Stimulated activated CD4-positive, alpha-beta T cell treated with anti-CD3 and anti-CD28 coated beads, Interleukin-2, amount 100 ng/mL, for 24 hours (primary cell): ENCODE measurements at regions not wholly inside any gene's neighbourhood (a gene's known extent, or its start where the extent isn't known, plus 50 kb on each side); places are given as distances from the start of the nearest gene placed in this dataset.
"Not testable (repeated sequence)": the region's sequence is repeated elsewhere in the genome, so short reads cannot be mapped to it uniquely, and the experiment has no call there.

ENCODE experiments used
- DNase-seq, 2 donors: peaks; one replicate each; pipeline ENCODE4 v3.0.0-alpha.2; 2020

GRCh38 chr4:123682931-123683330 lies 286.3 kb downstream of the SPRY1 start:
- no peak for DNase-seq

DNA sequence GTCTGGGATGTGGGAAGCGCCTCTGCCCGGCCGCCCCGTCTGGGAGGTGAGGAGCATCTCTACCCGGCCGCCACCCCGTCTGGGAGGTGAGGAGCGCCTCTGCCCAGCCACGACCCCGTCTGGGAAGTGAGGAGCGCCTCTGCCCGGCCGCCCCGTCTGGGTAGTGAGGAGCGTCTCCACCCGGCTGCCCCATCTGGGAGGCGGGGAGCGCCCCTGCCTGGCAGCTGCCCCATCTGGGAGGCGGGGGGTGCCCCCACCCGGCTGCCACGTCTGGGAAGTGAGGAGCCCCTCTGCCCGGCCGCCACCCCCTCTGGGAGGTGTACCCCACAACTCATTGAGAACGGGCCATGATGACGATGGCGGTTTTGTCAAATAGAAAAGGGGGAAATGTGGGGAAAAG lies 288.3 kb downstream of the SPRY1 start:
- not testable (repeated sequence) for DNase-seq

GRCh38 chr4:123695531-123695930 lies 298.9 kb downstream of the SPRY1 start:
- not testable (repeated sequence) for DNase-seq

- no peak for DNase-seq
Measured at GRCh38 chr4:123696687-123697086, 300.1 kb downstream of the SPRY1 start.

- DNase-seq: no peak
Measured at GRCh38 chr4:123698556-123698955, 302.0 kb downstream of the SPRY1 start.

- no peak for DNase-seq
Measured at GRCh38 chr4:123699880-123700771, 303.5 kb downstream of the SPRY1 start.

GRCh38 chr4:123701131-123701575 lies 304.6 kb downstream of the SPRY1 start:
- DNase-seq: no peak

DNA sequence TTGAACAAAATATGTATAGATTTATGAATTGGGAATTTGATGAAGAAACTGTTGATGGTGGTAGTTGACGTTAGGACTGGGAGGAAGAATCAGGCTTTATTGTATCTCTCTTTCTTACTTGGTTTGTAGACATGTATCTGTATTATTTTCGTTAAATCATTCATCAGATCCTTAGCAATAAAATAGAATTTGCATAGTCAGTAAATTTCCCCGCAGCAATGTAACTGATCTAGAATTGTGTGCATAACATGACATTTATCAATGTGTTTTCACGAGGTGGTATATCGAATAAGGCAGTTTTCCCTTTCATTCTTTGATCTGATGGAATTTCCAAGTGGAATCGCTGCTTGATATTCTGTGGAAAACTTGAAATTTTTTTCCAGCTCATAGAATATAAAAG lies 308.8 kb downstream of the SPRY1 start:
- no peak for DNase-seq

- DNase-seq: no peak
Measured at GRCh38 chr4:123706973-123707372, 310.4 kb downstream of the SPRY1 start.

- no peak for DNase-seq
Measured at GRCh38 chr4:123708902-123709301, 312.3 kb downstream of the SPRY1 start.

GRCh38 chr4:123709336-123709735 lies 312.7 kb downstream of the SPRY1 start:
- no peak for DNase-seq

GRCh38 chr4:123731035-123731434 lies 334.4 kb downstream of the SPRY1 start:
- no peak for DNase-seq

DNA sequence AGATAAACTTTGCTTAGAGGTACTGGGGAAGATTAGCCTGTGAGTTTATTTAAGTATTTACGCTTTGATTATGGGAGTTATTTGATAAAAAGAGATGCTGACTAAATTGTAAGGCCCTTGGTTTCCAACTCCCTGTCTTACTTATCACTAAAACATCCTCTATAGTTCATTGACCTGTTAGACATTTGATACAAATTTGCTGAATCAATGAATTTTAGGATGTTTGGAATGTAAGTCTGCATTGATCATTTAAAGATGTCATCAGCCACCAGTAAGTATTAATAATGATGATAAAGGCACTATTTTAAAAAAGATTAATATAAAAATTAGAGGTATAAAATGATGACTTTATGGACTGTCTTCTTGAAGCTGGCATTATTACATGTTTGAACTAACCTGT lies 340.6 kb downstream of the SPRY1 start:
- DNase-seq: no peak

DNA sequence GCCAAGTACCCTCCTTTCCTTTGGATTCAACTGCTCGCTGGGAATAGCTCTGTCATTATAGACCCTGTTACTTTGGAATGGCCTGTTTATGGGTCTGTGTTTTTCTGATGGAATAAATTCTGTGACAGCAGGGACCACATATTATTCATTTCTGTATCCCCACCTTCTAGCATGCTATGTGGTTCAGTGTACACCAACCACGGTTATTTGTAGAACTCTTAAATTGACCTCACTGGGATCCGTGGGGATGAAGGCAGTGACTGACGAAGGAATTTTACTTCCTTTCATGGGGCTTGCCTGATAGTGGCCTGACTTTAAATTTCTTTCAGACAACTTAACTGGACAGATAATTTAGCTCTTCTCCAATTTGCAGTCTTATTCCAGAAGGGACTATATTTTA lies 343.2 kb downstream of the SPRY1 start:
- no peak for DNase-seq

DNA sequence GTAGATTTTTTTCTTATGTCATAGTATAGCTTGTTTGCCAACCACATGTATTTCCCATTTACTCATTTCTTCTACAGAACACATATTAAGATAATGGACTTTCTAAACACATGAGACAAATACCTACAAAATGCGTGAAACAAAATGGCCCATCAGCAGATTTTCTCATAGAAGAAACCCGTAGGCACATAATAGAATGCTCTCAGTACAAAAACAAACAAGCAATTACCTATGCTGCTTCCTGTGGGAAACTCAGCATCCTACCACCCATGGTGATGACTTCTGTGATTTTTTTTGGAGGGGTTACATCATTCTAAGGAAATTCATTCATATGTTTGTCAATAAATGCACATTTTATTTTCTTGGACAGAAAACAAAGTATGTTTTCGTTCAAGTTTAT lies 343.6 kb downstream of the SPRY1 start:
- DNase-seq: no peak

DNA sequence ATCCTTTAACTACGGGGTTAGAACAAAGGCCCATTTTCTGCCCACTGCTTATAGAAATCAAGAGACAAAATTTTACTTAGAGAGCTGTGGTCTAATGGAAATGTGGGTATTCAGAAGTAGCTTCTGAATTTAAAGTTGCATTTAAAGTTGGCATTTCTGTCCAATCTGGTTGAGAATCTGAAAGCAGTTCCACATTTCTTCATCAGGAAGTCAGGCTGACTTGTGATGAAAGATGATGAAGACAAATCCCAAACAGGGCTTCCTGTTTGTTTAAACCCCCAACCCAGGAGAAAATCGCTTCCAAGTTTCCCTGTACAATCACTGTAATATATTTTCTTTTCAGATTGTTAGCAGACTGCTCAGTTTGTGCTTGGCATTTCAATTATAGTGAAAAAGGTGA lies 345.3 kb downstream of the SPRY1 start:
- no peak for DNase-seq

DNA sequence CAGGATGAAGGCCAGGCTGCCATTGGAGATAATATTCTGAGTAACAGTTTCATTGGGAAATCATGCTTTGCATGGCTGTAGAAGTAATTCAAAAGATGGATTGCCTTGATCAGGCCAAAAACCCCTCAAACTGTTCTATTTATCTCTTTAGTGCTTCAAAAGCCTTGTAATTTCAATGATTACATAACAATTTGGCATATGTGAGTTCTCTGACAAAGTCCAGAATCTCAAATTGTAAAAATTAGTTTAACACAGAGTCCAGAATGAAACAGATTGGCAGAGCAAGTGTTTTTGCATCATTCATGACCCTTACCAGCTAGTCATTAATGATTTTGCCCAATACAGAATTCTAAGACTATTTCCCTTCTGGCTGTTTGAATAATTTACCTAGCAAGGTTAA lies 347.3 kb downstream of the SPRY1 start:
- no peak for DNase-seq

DNA sequence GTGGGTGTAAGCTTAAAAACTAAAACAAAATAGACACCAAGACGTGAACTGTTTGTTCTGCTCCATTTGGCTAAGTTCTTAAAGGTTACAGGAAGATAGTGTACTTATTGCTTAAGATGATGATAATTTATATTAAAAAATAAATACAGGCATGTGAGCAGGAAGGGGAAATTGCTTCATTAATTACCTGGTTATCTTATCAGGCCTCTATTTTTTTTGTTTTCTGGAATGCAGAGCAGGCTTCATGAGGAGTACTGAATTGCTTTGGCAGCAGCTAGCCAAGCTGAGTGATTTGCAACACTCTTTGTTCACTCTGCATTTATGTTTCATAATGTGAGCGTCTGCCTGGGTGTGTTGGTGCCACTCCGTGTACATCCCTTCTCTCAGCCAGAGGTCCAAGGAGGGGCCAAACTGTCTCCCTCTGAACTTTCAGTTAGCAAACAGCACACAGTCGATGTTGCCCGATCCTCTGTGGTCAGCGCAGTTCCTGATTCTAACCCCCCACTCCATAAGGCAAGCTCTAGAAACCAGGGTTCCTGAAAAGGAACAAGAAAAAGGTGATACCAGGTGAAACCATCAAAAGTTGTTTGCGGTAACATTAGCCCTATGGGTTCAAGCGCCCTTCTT lies 348.2 kb downstream of the SPRY1 start:
- DNase-seq: no peak

DNA sequence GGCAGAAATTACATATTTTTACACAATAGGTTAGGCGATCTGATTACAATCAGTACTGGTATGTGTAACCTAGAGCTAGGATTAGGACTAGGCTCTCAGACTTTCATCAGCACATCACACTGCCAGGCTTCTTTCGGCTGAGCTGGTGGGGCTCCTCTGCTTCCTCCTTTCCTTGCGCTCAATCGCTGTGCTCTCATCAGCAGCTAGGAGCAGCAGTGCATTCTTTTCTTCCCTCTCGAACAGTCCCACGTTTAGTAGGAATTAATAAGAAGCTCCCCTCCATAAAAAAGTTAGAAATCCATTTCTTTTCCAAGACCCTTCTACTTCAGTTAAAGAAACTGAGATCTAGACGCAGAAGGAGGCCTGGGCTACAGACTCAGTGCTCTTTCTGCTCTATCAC lies 350.4 kb downstream of the SPRY1 start:
- no peak for DNase-seq

GRCh38 chr4:123748806-123749205 lies 352.2 kb downstream of the SPRY1 start:
- no peak for DNase-seq

- no peak for DNase-seq
Measured at GRCh38 chr4:123749383-123749782, 352.8 kb downstream of the SPRY1 start.

DNA sequence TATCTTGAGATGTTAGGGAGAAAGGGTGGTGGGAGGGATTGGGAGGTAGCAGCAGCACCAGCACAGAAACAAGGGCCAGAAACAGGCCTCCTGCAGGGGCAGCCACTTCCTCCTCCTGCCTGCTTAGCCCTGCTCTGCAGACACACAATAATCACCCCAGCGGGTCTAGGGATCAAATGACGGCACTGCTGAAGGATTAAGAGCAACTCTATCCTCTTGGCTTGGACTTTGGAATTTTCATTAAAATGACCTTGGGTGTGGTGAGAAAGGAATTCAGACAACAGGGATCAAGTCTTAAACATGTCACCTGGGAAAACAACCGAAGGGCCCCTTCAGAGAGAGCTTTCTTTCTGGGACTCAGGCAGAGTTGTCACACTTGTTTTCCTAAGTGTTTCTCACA lies 353.4 kb downstream of the SPRY1 start:
- no peak for DNase-seq

- DNase-seq: no peak
Measured at GRCh38 chr4:123755655-123756054, 359.1 kb downstream of the SPRY1 start.

- DNase-seq: no peak
Measured at GRCh38 chr4:123767806-123768205, 371.2 kb downstream of the SPRY1 start.
